ENCODE measurements at regions not wholly inside any gene's neighbourhood (a gene's known extent, or its start where the extent isn't known, plus 50 kb on each side); places are given as distances from the start of the nearest gene placed in this dataset.

- TF ChIP-seq REST (tag by site-specific recombination; IDR thresholded peaks at IDR 0.05) (no peak), SALL2 (tag by site-specific recombination; IDR thresholded peaks at IDR 0.05; ENCODE audit: borderline replicate concordance) (no peak), ZNF302 (tag by site-specific recombination; IDR thresholded peaks at IDR 0.05; ENCODE audit: low read depth) (no peak), ZNF26 (tag by site-specific recombination; IDR thresholded peaks at IDR 0.05) (no peak), ZNF311 (tag by site-specific recombination; IDR thresholded peaks at IDR 0.05; ENCODE audit: borderline replicate concordance) (no peak), YY1 (tag by site-specific recombination; IDR thresholded peaks at IDR 0.05) (no peak), TCF7L2 (IDR thresholded peaks at IDR 0.05; ENCODE audit: borderline replicate concordance, low read depth, low read length) (no peak)
Measured at GRCh38 chr3:187957165-187957581, 196.8 kb upstream of the LPP start (continued).

GRCh38 chr3:187957582-187957981 is 196.4 kb upstream of the LPP start:
- Histone ChIP-seq H3K9me3 (ENCODE audit: control insufficient read depth, insufficient read depth, low read depth, low read length) (no peaks in the 10 kb centered on the region), H3K4me1 (ENCODE audit: control insufficient read depth, insufficient read depth, low read length) (no peaks in the 10 kb centered on the region), H3K36me3 (ENCODE audit: control insufficient read depth in 2 of 2, insufficient read depth in 1 of 2, low read length in 2 of 2) (no peaks in the 10 kb centered on the region), H3K4me3 (ENCODE audit: low read depth, low read length) (no peak overlapping the region), H3K27ac (ENCODE audit: extremely low read depth, low read depth, low read length) (no peak overlapping the region)
- ChIA-PET CTCF (no interaction called here), POLR2A (no interaction called here)
- TF ChIP-seq ZBTB49 (tag by site-specific recombination; IDR thresholded peaks at IDR 0.05; ENCODE audit: low read depth), result no peak
- no peak for TF ChIP-seq ZNF221 (tag by site-specific recombination; IDR thresholded peaks at IDR 0.05; ENCODE audit: borderline replicate concordance)
- TF ChIP-seq ZBTB1 (tag by site-specific recombination; IDR thresholded peaks at IDR 0.05), result no peak
- TF ChIP-seq ZNF521 (tag by site-specific recombination; IDR thresholded peaks at IDR 0.05), result no peak
- no peak for TF ChIP-seq ZNF654 (tag by site-specific recombination; IDR thresholded peaks at IDR 0.05; ENCODE audit: low read depth)
- TF ChIP-seq ZNF510 (tag by site-specific recombination; IDR thresholded peaks at IDR 0.05; ENCODE audit: insufficient replicate concordance), result no peak
- TF ChIP-seq ZNF138 (tag by site-specific recombination; IDR thresholded peaks at IDR 0.05; ENCODE audit: borderline replicate concordance), result no peak
- no peak for TF ChIP-seq ZNF571 (tag by site-specific recombination; IDR thresholded peaks at IDR 0.05)
- no peak for TF ChIP-seq ZNF529 (tag by site-specific recombination; IDR thresholded peaks at IDR 0.05; ENCODE audit: insufficient replicate concordance)
- TF ChIP-seq ZNF548 (tag by site-specific recombination; IDR thresholded peaks at IDR 0.05), result no peak
- no peak for TF ChIP-seq ZNF555 (tag by site-specific recombination; conservative IDR thresholded peaks at IDR 0.05)
- no peak for TF ChIP-seq ZSCAN18 (tag by site-specific recombination; IDR thresholded peaks at IDR 0.05)
- TF ChIP-seq ZNF701 (tag by site-specific recombination; IDR thresholded peaks at IDR 0.05), result no peak
- TF ChIP-seq ZNF670 (tag by site-specific recombination; IDR thresholded peaks at IDR 0.05; ENCODE audit: low read depth), result no peak
- TF ChIP-seq WT1 (tag by site-specific recombination; IDR thresholded peaks at IDR 0.05), result no peak

All from HEK293 (cell line).